ENCODE measurements at regions not wholly inside any gene's neighbourhood (a gene's known extent, or its start where the extent isn't known, plus 50 kb on each side); places are given as distances from the start of the nearest gene placed in this dataset.

GRCh38 chr4:126825083-126825482 is 807.7 kb upstream of the INTU start:
- DNase-seq (ENCODE audit: low read depth) = no peak
- no peak for TF ChIP-seq CTCF (IDR thresholded peaks at IDR 0.05; ENCODE audit: insufficient read depth, low read depth, low read length, missing control alignments)
- no peak overlapping the region for H3K4me3 ChIP-seq (ENCODE audit: low read depth, low read length)

- no peak for TF ChIP-seq CTCF (IDR thresholded peaks at IDR 0.05; ENCODE audit: insufficient read depth, low read depth, low read length, missing control alignments)
- DNase-seq (ENCODE audit: low read depth) = no peak
Observed at GRCh38 chr4:126827669-126828068, 805.1 kb upstream of the INTU start.

GRCh38 chr4:126834854-126835253 is 797.9 kb upstream of the INTU start:
- no peak overlapping the region for H3K4me3 ChIP-seq (ENCODE audit: low read depth, low read length)
- TF ChIP-seq CTCF (IDR thresholded peaks at IDR 0.05; ENCODE audit: insufficient read depth, low read depth, low read length, missing control alignments) = no peak
- no peak for DNase-seq (ENCODE audit: low read depth)

More at GRCh38 chr4:126827669-126828068, 805.1 kb upstream of the INTU start:
- H3K4me3 ChIP-seq (ENCODE audit: low read depth, low read length) = no peak overlapping the region

DNA sequence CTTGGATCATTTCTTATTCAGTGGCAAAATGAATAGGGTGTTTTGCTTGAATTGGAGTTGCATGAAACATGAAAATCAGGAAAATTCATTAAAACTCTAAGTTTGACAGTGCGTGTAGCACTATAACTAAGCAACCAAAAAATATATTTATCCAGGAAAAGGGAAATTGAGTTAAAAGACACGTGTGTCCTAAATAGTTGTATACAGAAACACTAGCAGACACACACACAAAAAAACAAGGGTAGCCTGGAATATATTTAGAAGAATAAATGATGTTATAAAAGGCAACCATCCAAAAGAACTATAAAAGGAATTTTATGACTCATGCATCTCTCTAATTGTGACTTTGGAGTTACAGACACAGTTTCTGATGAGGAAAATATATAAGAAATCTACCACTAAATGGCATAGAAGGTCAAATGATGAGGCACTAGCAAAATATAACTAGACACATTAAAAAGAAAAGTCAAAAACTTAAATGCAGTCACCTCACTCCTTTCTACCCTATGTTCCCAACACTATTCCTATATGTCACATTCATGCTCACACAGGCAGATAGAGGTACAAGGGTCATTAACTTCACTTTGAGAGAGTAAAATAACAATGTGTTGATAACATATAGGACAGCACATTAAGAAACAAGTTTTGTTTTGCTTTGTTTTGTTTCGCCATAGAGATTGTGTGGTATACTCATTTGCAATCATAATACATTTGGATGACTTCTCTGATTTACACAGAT is 793.6 kb upstream of the INTU start:
- no peak for DNase-seq (ENCODE audit: low read depth)
- TF ChIP-seq CTCF (IDR thresholded peaks at IDR 0.05; ENCODE audit: insufficient read depth, low read depth, low read length, missing control alignments) = no peak
- H3K4me3 ChIP-seq (ENCODE audit: low read depth, low read length) = no peak overlapping the region

GRCh38 chr4:126843492-126844067 is 789.2 kb upstream of the INTU start:
- no peak overlapping the region for H3K4me3 ChIP-seq (ENCODE audit: low read depth, low read length)
- TF ChIP-seq CTCF (IDR thresholded peaks at IDR 0.05; ENCODE audit: insufficient read depth, low read depth, low read length, missing control alignments) = no peak
- no peak for DNase-seq (ENCODE audit: low read depth)

GRCh38 chr4:126850286-126850685 is 782.5 kb upstream of the INTU start:
- TF ChIP-seq CTCF (IDR thresholded peaks at IDR 0.05; ENCODE audit: insufficient read depth, low read depth, low read length, missing control alignments) = no peak
- DNase-seq (ENCODE audit: low read depth) = no peak
- no peak overlapping the region for H3K4me3 ChIP-seq (ENCODE audit: low read depth, low read length)

Measured in GM12865 (cell line).